ENCODE measurements at regions not wholly inside any gene's neighbourhood (a gene's known extent, or its start where the extent isn't known, plus 50 kb on each side); places are given as distances from the start of the nearest gene placed in this dataset.

GRCh38 chr3:141418751-141419150 is 50.4 kb downstream of the ZBTB38 start:
- ATAC-seq (no peak), DNase-seq (no peak)
- intact Hi-C loops (cut with DNase I, micrococcal nuclease): no loop called here

GRCh38 chr3:141419946-141420345 is 51.6 kb downstream of the ZBTB38 start:
- no peak for DNase-seq
- intact Hi-C loops (cut with DNase I, micrococcal nuclease): no loop called here
- no peak for ATAC-seq

GRCh38 chr3:141421186-141421585 is 52.9 kb downstream of the ZBTB38 start:
- ATAC-seq: no peak
- no peak for DNase-seq

GRCh38 chr3:141421639-141422319 is 53.5 kb downstream of the ZBTB38 start:
- no peak for DNase-seq
- intact Hi-C loops (cut with DNase I, micrococcal nuclease): no loop called here
- no peak for ATAC-seq

More at GRCh38 chr3:141421186-141421585, 52.9 kb downstream of the ZBTB38 start:
- intact Hi-C loops (cut with DNase I, micrococcal nuclease): no loop called here

- intact Hi-C loops (cut with DNase I, micrococcal nuclease): no loop called here
- no peak for DNase-seq
- no peak for ATAC-seq
These were observed 54.8 kb downstream of the ZBTB38 start for GRCh38 chr3:141422961-141423582.

- ATAC-seq: peak; percentile 41
- no peak for DNase-seq
- intact Hi-C loops (cut with DNase I, micrococcal nuclease): no loop called here
These were observed 57.4 kb downstream of the ZBTB38 start for GRCh38 chr3:141425523-141426233.

GRCh38 chr3:141426404-141427034 is 58.2 kb downstream of the ZBTB38 start:
- peak; percentile 94 for ATAC-seq
- intact Hi-C loops (cut with DNase I, micrococcal nuclease): no loop called here
- peak; percentile 87 to 91 for DNase-seq

GRCh38 chr3:141427764-141428163 is 59.1 kb upstream of the RASA2 start:
- DNase-seq (no peak), ATAC-seq (no peak)

GRCh38 chr3:141429371-141430035 is 57.3 kb upstream of the RASA2 start:
- DNase-seq (peak in 1 of 2 donors; percentile 57), ATAC-seq (no peak)
- intact Hi-C loops (cut with DNase I, micrococcal nuclease): no loop called here

More at GRCh38 chr3:141427764-141428163, 59.1 kb upstream of the RASA2 start:
- intact Hi-C loops (cut with DNase I, micrococcal nuclease): no loop called here

GRCh38 chr3:141430316-141430715 is 56.5 kb upstream of the RASA2 start:
- no peak for ATAC-seq
- intact Hi-C loops (cut with DNase I, micrococcal nuclease): no loop called here
- no peak for DNase-seq

- intact Hi-C loops (cut with DNase I, micrococcal nuclease): no loop called here
- DNase-seq (no peak), ATAC-seq (no peak)
These were observed 55.1 kb upstream of the RASA2 start for GRCh38 chr3:141431411-141432378.

- DNase-seq (no peak), ATAC-seq (no peak)
- intact Hi-C loops (cut with DNase I, micrococcal nuclease): no loop called here
These were observed 53.9 kb upstream of the RASA2 start for GRCh38 chr3:141432904-141433303.

GRCh38 chr3:141434255-141434654 is 52.6 kb upstream of the RASA2 start:
- intact Hi-C loops (cut with DNase I, micrococcal nuclease): no loop called here
- ATAC-seq (no peak), DNase-seq (no peak)

- intact Hi-C loops (cut with DNase I, micrococcal nuclease): no loop called here
- peak; percentile 30 for ATAC-seq
- no peak for DNase-seq
These were observed 50.6 kb upstream of the RASA2 start for GRCh38 chr3:141436180-141436579.
